Epidermal melanocyte (primary cell): ENCODE measurements at regions not wholly inside any gene's neighbourhood (a gene's known extent, or its start where the extent isn't known, plus 50 kb on each side); places are given as distances from the start of the nearest gene placed in this dataset.
A peak's percentile ranks its signal among the peaks of the same experiment; 100 is the strongest.

Source experiments
- DNase-seq: peaks from one replicate; pipeline ENCODE4 v3.0.0; 2011; ENCODE audit warnings: low spot score; ENCODE audit not compliant: insufficient read length

- DNase-seq, result no peak
Measured at GRCh38 chr14:100399052-100399849, 76.1 kb downstream of the SLC25A47 start.

GRCh38 chr14:100400115-100400514, 77.0 kb downstream of the SLC25A47 start:
- no peak for DNase-seq

GRCh38 chr14:100401031-100401692, 78.0 kb downstream of the SLC25A47 start:
- DNase-seq, result no peak

- no peak for DNase-seq
Measured at GRCh38 chr14:100401792-100402191, 78.7 kb downstream of the SLC25A47 start.

- DNase-seq, result peak; percentile 38
Measured at GRCh38 chr14:100402631-100403030, 79.5 kb downstream of the SLC25A47 start.

- no peak for DNase-seq
Measured at GRCh38 chr14:100403105-100403504, 80.0 kb downstream of the SLC25A47 start.

GRCh38 chr14:100403802-100404365, 80.7 kb downstream of the SLC25A47 start:
- no peak for DNase-seq

GRCh38 chr14:100404419-100404818, 81.3 kb downstream of the SLC25A47 start:
- DNase-seq, result no peak

GRCh38 chr14:100405760-100406455, 82.8 kb downstream of the SLC25A47 start:
- DNase-seq, result no peak

- no peak for DNase-seq
Measured at GRCh38 chr14:100406505-100407131, 83.5 kb downstream of the SLC25A47 start.

GRCh38 chr14:100407376-100408102, 84.4 kb downstream of the SLC25A47 start:
- no peak for DNase-seq

- no peak for DNase-seq
Measured at GRCh38 chr14:100408350-100409002, 85.3 kb downstream of the SLC25A47 start.

GRCh38 chr14:100409003-100409360, 85.8 kb downstream of the SLC25A47 start:
- DNase-seq, result no peak

GRCh38 chr14:100409651-100410050, 86.5 kb downstream of the SLC25A47 start:
- DNase-seq, result no peak

GRCh38 chr14:100410056-100410565, 87.0 kb downstream of the SLC25A47 start:
- DNase-seq, result no peak

- no peak for DNase-seq
Measured at GRCh38 chr14:100413699-100414098, 90.6 kb downstream of the SLC25A47 start.

GRCh38 chr14:100415226-100415625, 92.1 kb downstream of the SLC25A47 start:
- DNase-seq, result no peak

- DNase-seq, result no peak
Measured at GRCh38 chr14:100416081-100416680, 93.0 kb downstream of the SLC25A47 start.
